ENCODE measurements at regions not wholly inside any gene's neighbourhood (a gene's known extent, or its start where the extent isn't known, plus 50 kb on each side); places are given as distances from the start of the nearest gene placed in this dataset.

DNA sequence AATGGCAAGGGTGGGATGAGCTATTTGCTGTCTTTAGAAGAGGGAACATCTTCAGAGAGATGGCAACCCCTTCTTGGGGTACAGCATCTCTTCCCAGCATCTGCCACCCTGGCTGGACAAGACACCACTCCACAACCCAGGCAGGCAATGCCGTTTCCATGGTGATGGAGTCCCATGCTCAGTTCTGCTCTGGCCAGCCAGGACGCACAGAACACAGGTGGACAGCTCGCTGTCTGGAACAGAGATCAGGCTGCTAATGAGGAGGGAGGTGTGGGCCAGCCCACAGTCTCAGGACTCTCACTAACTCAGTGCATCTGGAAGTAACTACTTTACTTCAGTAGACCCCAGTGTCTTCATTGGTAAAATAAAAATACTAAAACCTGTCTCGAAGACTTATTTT lies 321.0 kb upstream of the CPEB2 start:
- TF ChIP-seq, protein P1, sequence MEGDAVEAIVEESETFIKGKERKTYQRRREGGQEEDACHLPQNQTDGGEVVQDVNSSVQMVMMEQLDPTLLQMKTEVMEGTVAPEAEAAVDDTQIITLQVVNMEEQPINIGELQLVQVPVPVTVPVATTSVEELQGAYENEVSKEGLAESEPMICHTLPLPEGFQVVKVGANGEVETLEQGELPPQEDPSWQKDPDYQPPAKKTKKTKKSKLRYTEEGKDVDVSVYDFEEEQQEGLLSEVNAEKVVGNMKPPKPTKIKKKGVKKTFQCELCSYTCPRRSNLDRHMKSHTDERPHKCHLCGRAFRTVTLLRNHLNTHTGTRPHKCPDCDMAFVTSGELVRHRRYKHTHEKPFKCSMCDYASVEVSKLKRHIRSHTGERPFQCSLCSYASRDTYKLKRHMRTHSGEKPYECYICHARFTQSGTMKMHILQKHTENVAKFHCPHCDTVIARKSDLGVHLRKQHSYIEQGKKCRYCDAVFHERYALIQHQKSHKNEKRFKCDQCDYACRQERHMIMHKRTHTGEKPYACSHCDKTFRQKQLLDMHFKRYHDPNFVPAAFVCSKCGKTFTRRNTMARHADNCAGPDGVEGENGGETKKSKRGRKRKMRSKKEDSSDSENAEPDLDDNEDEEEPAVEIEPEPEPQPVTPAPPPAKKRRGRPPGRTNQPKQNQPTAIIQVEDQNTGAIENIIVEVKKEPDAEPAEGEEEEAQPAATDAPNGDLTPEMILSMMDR (IDR thresholded peaks at IDR 0.05) = no peak
- TF ChIP-seq POLR2A (IDR thresholded peaks at IDR 0.05) = no peak
